ENCODE measurements at regions not wholly inside any gene's neighbourhood (a gene's known extent, or its start where the extent isn't known, plus 50 kb on each side); places are given as distances from the start of the nearest gene placed in this dataset.

DNA sequence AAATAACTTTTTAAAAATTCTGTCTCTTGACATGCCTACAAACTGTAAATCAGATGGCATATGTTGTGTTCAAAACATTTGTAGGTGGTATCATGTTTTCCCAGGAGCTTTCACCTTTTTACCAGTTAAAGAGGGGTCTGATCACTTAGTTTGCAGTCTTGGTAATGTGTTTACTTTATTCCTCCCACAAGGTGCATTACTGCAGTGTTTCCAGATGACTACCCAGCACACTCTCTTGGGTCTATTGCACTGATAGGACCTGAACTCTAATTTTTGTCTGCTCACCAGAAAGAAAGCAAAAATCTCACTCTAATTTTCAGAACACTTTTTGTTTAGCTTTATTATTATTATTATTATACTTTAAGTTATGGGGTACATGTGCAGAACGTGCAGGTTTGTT, 734.1 kb downstream of the GBE1 start:
- TF ChIP-seq, protein P1, sequence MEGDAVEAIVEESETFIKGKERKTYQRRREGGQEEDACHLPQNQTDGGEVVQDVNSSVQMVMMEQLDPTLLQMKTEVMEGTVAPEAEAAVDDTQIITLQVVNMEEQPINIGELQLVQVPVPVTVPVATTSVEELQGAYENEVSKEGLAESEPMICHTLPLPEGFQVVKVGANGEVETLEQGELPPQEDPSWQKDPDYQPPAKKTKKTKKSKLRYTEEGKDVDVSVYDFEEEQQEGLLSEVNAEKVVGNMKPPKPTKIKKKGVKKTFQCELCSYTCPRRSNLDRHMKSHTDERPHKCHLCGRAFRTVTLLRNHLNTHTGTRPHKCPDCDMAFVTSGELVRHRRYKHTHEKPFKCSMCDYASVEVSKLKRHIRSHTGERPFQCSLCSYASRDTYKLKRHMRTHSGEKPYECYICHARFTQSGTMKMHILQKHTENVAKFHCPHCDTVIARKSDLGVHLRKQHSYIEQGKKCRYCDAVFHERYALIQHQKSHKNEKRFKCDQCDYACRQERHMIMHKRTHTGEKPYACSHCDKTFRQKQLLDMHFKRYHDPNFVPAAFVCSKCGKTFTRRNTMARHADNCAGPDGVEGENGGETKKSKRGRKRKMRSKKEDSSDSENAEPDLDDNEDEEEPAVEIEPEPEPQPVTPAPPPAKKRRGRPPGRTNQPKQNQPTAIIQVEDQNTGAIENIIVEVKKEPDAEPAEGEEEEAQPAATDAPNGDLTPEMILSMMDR (IDR thresholded peaks at IDR 0.05): no peak
- TF ChIP-seq POLR2A (IDR thresholded peaks at IDR 0.05): no peak
